22Rv1 (cell line): ENCODE measurements at regions not wholly inside any gene's neighbourhood (a gene's known extent, or its start where the extent isn't known, plus 50 kb on each side); places are given as distances from the start of the nearest gene placed in this dataset.

Source experiments
- ZFX ChIP-seq: fragments of 450-650 bp; IDR thresholded peaks from 2 replicates; pipeline ENCODE4 v1.6.1; 2017; ENCODE audit warnings: antibody characterized with exemption, borderline replicate concordance
- TF ChIP-seq, protein P1 (sequence below): fragments of 450-650 bp; IDR thresholded peaks from 2 replicates; pipeline ENCODE4 v1.5.1; 2017; ENCODE audit warnings: mild to moderate bottlenecking

GRCh38 chr6:134525190-134525868 is 207.4 kb upstream of the SGK1 start:
- TF ChIP-seq, protein P1, sequence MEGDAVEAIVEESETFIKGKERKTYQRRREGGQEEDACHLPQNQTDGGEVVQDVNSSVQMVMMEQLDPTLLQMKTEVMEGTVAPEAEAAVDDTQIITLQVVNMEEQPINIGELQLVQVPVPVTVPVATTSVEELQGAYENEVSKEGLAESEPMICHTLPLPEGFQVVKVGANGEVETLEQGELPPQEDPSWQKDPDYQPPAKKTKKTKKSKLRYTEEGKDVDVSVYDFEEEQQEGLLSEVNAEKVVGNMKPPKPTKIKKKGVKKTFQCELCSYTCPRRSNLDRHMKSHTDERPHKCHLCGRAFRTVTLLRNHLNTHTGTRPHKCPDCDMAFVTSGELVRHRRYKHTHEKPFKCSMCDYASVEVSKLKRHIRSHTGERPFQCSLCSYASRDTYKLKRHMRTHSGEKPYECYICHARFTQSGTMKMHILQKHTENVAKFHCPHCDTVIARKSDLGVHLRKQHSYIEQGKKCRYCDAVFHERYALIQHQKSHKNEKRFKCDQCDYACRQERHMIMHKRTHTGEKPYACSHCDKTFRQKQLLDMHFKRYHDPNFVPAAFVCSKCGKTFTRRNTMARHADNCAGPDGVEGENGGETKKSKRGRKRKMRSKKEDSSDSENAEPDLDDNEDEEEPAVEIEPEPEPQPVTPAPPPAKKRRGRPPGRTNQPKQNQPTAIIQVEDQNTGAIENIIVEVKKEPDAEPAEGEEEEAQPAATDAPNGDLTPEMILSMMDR: no peak
- no peak for TF ChIP-seq ZFX
